K562 (cell line): ENCODE measurements at regions not wholly inside any gene's neighbourhood (a gene's known extent, or its start where the extent isn't known, plus 50 kb on each side); places are given as distances from the start of the nearest gene placed in this dataset.
A peak's percentile ranks its signal among the peaks of the same experiment; 100 is the strongest.

Experiments used
- CBX1 ChIP-seq: sonication (generic); IDR thresholded peaks from 2 replicates; pipeline ENCODE4 v1.6.1; 2016; ENCODE audit warnings: antibody characterized with exemption, low read depth, mild to moderate bottlenecking
- CHD2 ChIP-seq: IDR thresholded peaks from 2 replicates; pipeline ENCODE4 v1.6.1; 2011; ENCODE audit warnings: low read depth, low read length
- DNMT1 ChIP-seq: fragments of 450-650 bp; IDR thresholded peaks from 2 replicates; pipeline ENCODE4 v1.6.1; 2016; ENCODE audit warnings: antibody characterized with exemption, mild to moderate bottlenecking
- EP300 ChIP-seq: IDR thresholded peaks from 2 replicates; pipeline ENCODE4 v1.6.1; 2012; ENCODE audit warnings: low read length, improper control_type of control experiment
- ETS2 ChIP-seq: IDR thresholded peaks from 2 replicates; pipeline ENCODE4 v1.6.1; 2016; ENCODE audit warnings: borderline replicate concordance, missing genetic modification characterization, mild to moderate bottlenecking, moderate library complexity, missing compliant biosample characterization; ENCODE audit not compliant: poor library complexity, severe bottlenecking
- EWSR1 ChIP-seq: fragments of 450-650 bp; IDR thresholded peaks from 2 replicates; pipeline ENCODE4 v1.6.1; 2018; ENCODE audit warnings: borderline replicate concordance, mild to moderate bottlenecking, low read depth, moderate library complexity; ENCODE audit not compliant: partially characterized antibody
- GATAD2A ChIP-seq: fragments of 450-650 bp; IDR thresholded peaks from 2 replicates; pipeline ENCODE4 v1.6.1; 2017
- HCFC1 ChIP-seq: IDR thresholded peaks from 2 replicates; pipeline ENCODE4 v1.6.1; 2012; ENCODE audit warnings: low read depth, low read length, improper control_type of control experiment
- HMBOX1 ChIP-seq: sonication (generic); IDR thresholded peaks from 2 replicates; pipeline ENCODE4 v1.6.1; 2016
- IRF1 ChIP-seq: sonication (generic); formaldehyde crosslinking; IDR thresholded peaks from 2 replicates; pipeline ENCODE4 v1.8.0; 2022; ENCODE audit warnings: missing genetic modification reagents, mild to moderate bottlenecking, borderline replicate concordance
- LCOR ChIP-seq: sonication (generic); formaldehyde crosslinking; IDR thresholded peaks from 2 replicates; pipeline ENCODE4 v1.8.0; 2022; ENCODE audit warnings: mild to moderate bottlenecking, missing genetic modification reagents
- MXD1 ChIP-seq: fragments of 250-450 bp; sonication (Bioruptor Pico); IDR thresholded peaks from 2 replicates; pipeline ENCODE4 v1.8.0; 2021; ENCODE audit warnings: borderline replicate concordance, mild to moderate bottlenecking, moderate library complexity; ENCODE audit not compliant: poor library complexity, severe bottlenecking
- PHB2 ChIP-seq: fragments of 450-650 bp; IDR thresholded peaks from 2 replicates; pipeline ENCODE4 v1.6.1; 2017; ENCODE audit warnings: low read depth
- PRMT5 ChIP-seq: sonication (generic); formaldehyde crosslinking; IDR thresholded peaks from 2 replicates; pipeline ENCODE4 v1.5.0; 2020; ENCODE audit warnings: missing genetic modification reagents
- RCOR1 ChIP-seq, 2 experiments: IDR thresholded peaks; 2 replicates each; pipeline ENCODE4 v1.6.1; 2012; ENCODE audit warnings: low read depth in 2 of 2, low read length in 2 of 2, borderline replicate concordance in 1 of 2, improper control_type of control experiment in 1 of 2
- RNF219 ChIP-seq: fragments of 250-450 bp; sonication (Bioruptor Pico); IDR thresholded peaks from 2 replicates; pipeline ENCODE4 v1.5.0; 2022; ENCODE audit warnings: mild to moderate bottlenecking
- SMAD4 ChIP-seq: fragments of 250-450 bp; sonication (Bioruptor Pico); conservative IDR thresholded peaks from 2 replicates; pipeline ENCODE4 v1.8.0; 2021; ENCODE audit warnings: inconsistent platforms, mild to moderate bottlenecking, moderate library complexity
- SRSF3 ChIP-seq: fragments of 200-400 bp; formaldehyde crosslinking; IDR thresholded peaks from 2 replicates; pipeline ENCODE4 v1.6.1; 2016; ENCODE audit warnings: mild to moderate bottlenecking, low read length, moderate library complexity; ENCODE audit not compliant: insufficient read depth
- TAF7 ChIP-seq: fragments of 450-650 bp; IDR thresholded peaks from 2 replicates; pipeline ENCODE4 v1.6.1; 2016; ENCODE audit warnings: missing genetic modification characterization, missing compliant biosample characterization
- TCFL5 ChIP-seq: fragments of 250-450 bp; sonication (Bioruptor Pico); conservative IDR thresholded peaks from 2 replicates; pipeline ENCODE4 v1.6.1; 2021; ENCODE audit warnings: mild to moderate bottlenecking, moderate library complexity, matching md5 sums
- USF2 ChIP-seq: sonication (generic); formaldehyde crosslinking; IDR thresholded peaks from 2 replicates; pipeline ENCODE4 v1.5.0; 2020; ENCODE audit warnings: missing genetic modification reagents
- ZNF507 ChIP-seq: conservative IDR thresholded peaks from 2 replicates; pipeline ENCODE4 v1.6.1; 2017; ENCODE audit warnings: missing genetic modification characterization, missing compliant biosample characterization
- ZNF584 ChIP-seq: fragments of 200-800 bp; sonication (Bioruptor generic); IDR thresholded peaks from 2 replicates; pipeline ENCODE4 v1.6.1; 2016; ENCODE audit warnings: low read depth, mild to moderate bottlenecking, missing genetic modification characterization, missing compliant biosample characterization

GRCh38 chr7:65301007-65301406 lies 72.6 kb upstream of the ZNF92 start (continued):
- TF ChIP-seq LCOR = no peak
- no peak for TF ChIP-seq GATAD2A
- TF ChIP-seq PHB2 = no peak
- TF ChIP-seq ZNF507 (tag) = no peak
- TF ChIP-seq SRSF3 = no peak
- no peak for TF ChIP-seq MXD1 (CRISPR knock-in tag)
- no peak for TF ChIP-seq PRMT5 (CRISPR knock-in tag)
- peak in 1 of 2 experiments; percentile 66; a peak in 1 of 4 replicates for TF ChIP-seq RCOR1 (IDR thresholded peaks at IDR 0.05; ENCODE audit: borderline replicate concordance in 1 of 2, low read depth in 2 of 2, low read length in 2 of 2)
- no peak for TF ChIP-seq RNF219 (CRISPR knock-in tag)
- TF ChIP-seq DNMT1 = no peak
- peak; percentile 40 for TF ChIP-seq SMAD4
- TF ChIP-seq HCFC1 = no peak
- TF ChIP-seq CHD2 = no peak
- no peak for TF ChIP-seq EWSR1
- TF ChIP-seq TAF7 = no peak
- no peak for TF ChIP-seq IRF1 (CRISPR knock-in tag)
- no peak for TF ChIP-seq USF2 (CRISPR knock-in tag)
- TF ChIP-seq ETS2 (tag) = no peak
- TF ChIP-seq HMBOX1 = 0 out of 2 replicates have a peak, but pooled peaks have one; percentile 35
- no peak for TF ChIP-seq ZNF584 (CRISPR knock-in tag)
- peak; percentile 50 for TF ChIP-seq EP300
- no peak for TF ChIP-seq CBX1
- no peak for TF ChIP-seq TCFL5 (CRISPR knock-in tag)
